ENCODE measurements at regions not wholly inside any gene's neighbourhood (a gene's known extent, or its start where the extent isn't known, plus 50 kb on each side); places are given as distances from the start of the nearest gene placed in this dataset.

- TF ChIP-seq, protein P1, sequence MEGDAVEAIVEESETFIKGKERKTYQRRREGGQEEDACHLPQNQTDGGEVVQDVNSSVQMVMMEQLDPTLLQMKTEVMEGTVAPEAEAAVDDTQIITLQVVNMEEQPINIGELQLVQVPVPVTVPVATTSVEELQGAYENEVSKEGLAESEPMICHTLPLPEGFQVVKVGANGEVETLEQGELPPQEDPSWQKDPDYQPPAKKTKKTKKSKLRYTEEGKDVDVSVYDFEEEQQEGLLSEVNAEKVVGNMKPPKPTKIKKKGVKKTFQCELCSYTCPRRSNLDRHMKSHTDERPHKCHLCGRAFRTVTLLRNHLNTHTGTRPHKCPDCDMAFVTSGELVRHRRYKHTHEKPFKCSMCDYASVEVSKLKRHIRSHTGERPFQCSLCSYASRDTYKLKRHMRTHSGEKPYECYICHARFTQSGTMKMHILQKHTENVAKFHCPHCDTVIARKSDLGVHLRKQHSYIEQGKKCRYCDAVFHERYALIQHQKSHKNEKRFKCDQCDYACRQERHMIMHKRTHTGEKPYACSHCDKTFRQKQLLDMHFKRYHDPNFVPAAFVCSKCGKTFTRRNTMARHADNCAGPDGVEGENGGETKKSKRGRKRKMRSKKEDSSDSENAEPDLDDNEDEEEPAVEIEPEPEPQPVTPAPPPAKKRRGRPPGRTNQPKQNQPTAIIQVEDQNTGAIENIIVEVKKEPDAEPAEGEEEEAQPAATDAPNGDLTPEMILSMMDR (IDR thresholded peaks at IDR 0.05), result no peak
- TF ChIP-seq POLR2A (IDR thresholded peaks at IDR 0.05) (no peak), POLR2AphosphoS5 (IDR thresholded peaks at IDR 0.05) (no peak), EP300 (IDR thresholded peaks at IDR 0.05) (no peak)
Observed at GRCh38 chr10:35940141-35941041, 298.3 kb upstream of the FZD8 start.
